Fibroblast of lung (primary cell): ENCODE measurements at regions not wholly inside any gene's neighbourhood (a gene's known extent, or its start where the extent isn't known, plus 50 kb on each side); places are given as distances from the start of the nearest gene placed in this dataset.

ENCODE experiments used
- DNase-seq, 2 donors: peaks; one replicate each; pipeline versions ENCODE4 v3.0.0 to v3.0.0-alpha.2; 2010; ENCODE audit warnings: low read depth in 2 of 2
- H2AFZ ChIP-seq: 2 replicates; pipeline ENCODE4 v1.5.1; 2012; ENCODE audit warnings: low read length, control low read depth, inconsistent platforms
- H3K27ac ChIP-seq: 2 replicates; pipeline ENCODE4 v1.5.1; 2011; ENCODE audit warnings: low read length, control low read depth; ENCODE audit not compliant: insufficient read depth
- H3K27me3 ChIP-seq: 2 replicates; pipeline ENCODE4 v1.5.1; 2011; ENCODE audit warnings: mild to moderate bottlenecking, low read length; ENCODE audit not compliant: control insufficient read depth, insufficient read depth
- H3K36me3 ChIP-seq: 2 replicates; pipeline ENCODE4 v1.5.1; 2011; ENCODE audit warnings: low read length; ENCODE audit not compliant: control insufficient read depth, insufficient read depth
- H3K4me1 ChIP-seq: 2 replicates; pipeline ENCODE4 v1.5.1; 2011; ENCODE audit warnings: low read length; ENCODE audit not compliant: control insufficient read depth, insufficient read depth; ENCODE audit errors: extremely low read depth
- H3K4me2 ChIP-seq: 2 replicates; pipeline ENCODE4 v1.5.1; 2011; ENCODE audit warnings: low read length, control low read depth; ENCODE audit not compliant: insufficient read depth; ENCODE audit errors: extremely low read depth
- H3K4me3 ChIP-seq, 4 experiments: fragments of 200-600 bp in 1 of 4; sonication (generic) in 1 of 4; replicated peaks in 1 of 4; 2 replicates each; pipeline ENCODE4 v1.5.1; 2011 to 2016; ENCODE audit warnings: low read length in 4 of 4, low read depth in 3 of 4, mild to moderate bottlenecking in 3 of 4, control low read depth in 2 of 4, inconsistent platforms in 1 of 4, mixed read lengths in 1 of 4; ENCODE audit not compliant: insufficient read depth in 1 of 4; ENCODE audit errors: control extremely low read depth in 1 of 4
- H3K79me2 ChIP-seq: 2 replicates; pipeline ENCODE4 v1.5.1; 2012; ENCODE audit warnings: mild to moderate bottlenecking, low read length, inconsistent platforms; ENCODE audit not compliant: control insufficient read depth, insufficient read depth
- H3K9ac ChIP-seq: 2 replicates; pipeline ENCODE4 v1.5.1; 2011; ENCODE audit warnings: mild to moderate bottlenecking, low read length, control low read depth; ENCODE audit not compliant: insufficient read depth
- H3K9me3 ChIP-seq: 2 replicates; pipeline ENCODE4 v1.5.1; 2012; ENCODE audit warnings: low read depth, low read length; ENCODE audit not compliant: control insufficient read depth, insufficient read depth
- H4K20me1 ChIP-seq: 2 replicates; pipeline ENCODE4 v1.5.1; 2011; ENCODE audit warnings: low read length; ENCODE audit not compliant: control insufficient read depth, insufficient read depth; ENCODE audit errors: extremely low read depth
- EZH2 ChIP-seq: IDR thresholded peaks from 2 replicates; pipeline ENCODE4 v1.5.1; 2012; ENCODE audit warnings: low read length, control low read depth, mild to moderate bottlenecking; ENCODE audit errors: missing control alignments
- TF ChIP-seq, protein P1 (sequence below), 2 donors: IDR thresholded peaks in 1 of 2; conservative IDR thresholded peaks in 1 of 2; 1 replicate in 1 of 2; 2 replicates in 1 of 2; pipeline ENCODE4 v1.5.1; 2011 to 2012; ENCODE audit warnings: low read length in 2 of 2, control low read depth in 1 of 2, inconsistent platforms in 1 of 2, low read depth in 1 of 2, mild to moderate bottlenecking in 1 of 2

GRCh38 chr13:93108111-93108601, 118.5 kb upstream of the GPC6 start:
- Histone ChIP-seq H3K4me3 (no peak overlapping the region), H3K4me1 (no peaks in the 10 kb centered on the region)

DNA sequence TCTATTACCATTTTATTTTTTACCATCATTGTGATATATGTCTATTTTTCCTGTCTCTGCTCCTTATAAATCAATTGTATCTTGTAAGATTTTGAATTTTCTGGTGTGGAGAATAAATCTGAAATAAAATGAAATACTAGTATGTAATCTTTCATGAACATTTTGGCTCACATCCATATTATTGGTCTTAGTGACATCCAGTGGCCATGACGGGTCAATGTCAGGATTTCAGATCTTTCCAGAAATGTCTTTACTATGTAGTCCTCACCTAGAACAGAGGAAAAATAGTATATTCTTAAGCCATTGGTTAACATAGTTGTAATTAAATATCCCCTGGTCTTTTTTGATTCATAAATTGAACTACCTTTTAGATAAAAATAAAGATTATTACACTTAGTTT, 109.8 kb upstream of the GPC6 start:
- no peak overlapping the region for H3K4me2 ChIP-seq
- H3K36me3 ChIP-seq, result no peaks in the 10 kb centered on the region
- H3K27me3 ChIP-seq, result no peaks in the 10 kb centered on the region
- H4K20me1 ChIP-seq, result no peaks in the 10 kb centered on the region
- H3K9ac ChIP-seq, result no peak overlapping the region
- no peaks in the 10 kb centered on the region for H3K79me2 ChIP-seq
- H3K4me1 ChIP-seq, result no peaks in the 10 kb centered on the region
- TF ChIP-seq EZH2, result no peak
- TF ChIP-seq, protein P1, sequence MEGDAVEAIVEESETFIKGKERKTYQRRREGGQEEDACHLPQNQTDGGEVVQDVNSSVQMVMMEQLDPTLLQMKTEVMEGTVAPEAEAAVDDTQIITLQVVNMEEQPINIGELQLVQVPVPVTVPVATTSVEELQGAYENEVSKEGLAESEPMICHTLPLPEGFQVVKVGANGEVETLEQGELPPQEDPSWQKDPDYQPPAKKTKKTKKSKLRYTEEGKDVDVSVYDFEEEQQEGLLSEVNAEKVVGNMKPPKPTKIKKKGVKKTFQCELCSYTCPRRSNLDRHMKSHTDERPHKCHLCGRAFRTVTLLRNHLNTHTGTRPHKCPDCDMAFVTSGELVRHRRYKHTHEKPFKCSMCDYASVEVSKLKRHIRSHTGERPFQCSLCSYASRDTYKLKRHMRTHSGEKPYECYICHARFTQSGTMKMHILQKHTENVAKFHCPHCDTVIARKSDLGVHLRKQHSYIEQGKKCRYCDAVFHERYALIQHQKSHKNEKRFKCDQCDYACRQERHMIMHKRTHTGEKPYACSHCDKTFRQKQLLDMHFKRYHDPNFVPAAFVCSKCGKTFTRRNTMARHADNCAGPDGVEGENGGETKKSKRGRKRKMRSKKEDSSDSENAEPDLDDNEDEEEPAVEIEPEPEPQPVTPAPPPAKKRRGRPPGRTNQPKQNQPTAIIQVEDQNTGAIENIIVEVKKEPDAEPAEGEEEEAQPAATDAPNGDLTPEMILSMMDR (conservative IDR thresholded peaks at IDR 0.05 in 1 of 2, IDR thresholded peaks at IDR 0.05 in 1 of 2; ENCODE audit: low read depth in 1 of 2, low read length in 2 of 2), result no peak
- DNase-seq, result peak in 1 of 2 donors; percentile 11
- no peak overlapping the region for H2AFZ ChIP-seq
- H3K4me3 ChIP-seq, result no peak overlapping the region
- H3K9me3 ChIP-seq, result no peaks in the 10 kb centered on the region
- H3K27ac ChIP-seq, result no peak overlapping the region

More at GRCh38 chr13:93108111-93108601, 118.5 kb upstream of the GPC6 start:
- Histone ChIP-seq H3K4me2 (no peak overlapping the region), H2AFZ (no peak overlapping the region), H3K9ac (no peak overlapping the region), H4K20me1 (no peaks in the 10 kb centered on the region), H3K27ac (no peak overlapping the region), H3K79me2 (no peaks in the 10 kb centered on the region), H3K36me3 (no peaks in the 10 kb centered on the region), H3K27me3 (no peaks in the 10 kb centered on the region), H3K9me3 (no peaks in the 10 kb centered on the region)
- DNase-seq, result peak; percentile 20
- TF ChIP-seq, protein P1 (conservative IDR thresholded peaks at IDR 0.05 in 1 of 2, IDR thresholded peaks at IDR 0.05 in 1 of 2; ENCODE audit: low read depth in 1 of 2, low read length in 2 of 2), result no peak
- no peak for TF ChIP-seq EZH2

GRCh38 chr13:93118081-93118615, 108.5 kb upstream of the GPC6 start:
- H3K9me3 ChIP-seq, result no peaks in the 10 kb centered on the region
- H3K4me3 ChIP-seq, result no peak overlapping the region
- H3K4me1 ChIP-seq, result no peaks in the 10 kb centered on the region
- no peak overlapping the region for H3K4me2 ChIP-seq
- H3K27ac ChIP-seq, result no peak overlapping the region
- TF ChIP-seq, protein P1 (conservative IDR thresholded peaks at IDR 0.05 in 1 of 2, IDR thresholded peaks at IDR 0.05 in 1 of 2; ENCODE audit: low read depth in 1 of 2, low read length in 2 of 2), result no peak
- no peak for TF ChIP-seq EZH2
- no peak overlapping the region for H2AFZ ChIP-seq
- no peaks in the 10 kb centered on the region for H3K79me2 ChIP-seq
- H4K20me1 ChIP-seq, result no peaks in the 10 kb centered on the region
- no peaks in the 10 kb centered on the region for H3K27me3 ChIP-seq
- H3K36me3 ChIP-seq, result no peaks in the 10 kb centered on the region
- H3K9ac ChIP-seq, result no peak overlapping the region
- no peak for DNase-seq
